KG1 (cell line): ENCODE measurements at regions not wholly inside any gene's neighbourhood (a gene's known extent, or its start where the extent isn't known, plus 50 kb on each side); places are given as distances from the start of the nearest gene placed in this dataset.

Experiments used
- DNase-seq: peaks from one replicate; lab custom pipeline; 2025; lab: John Stamatoyannopoulos, UW

- no peak for DNase-seq
These were observed 127.2 kb downstream of the RAP2A start for GRCh38 chr13:97561182-97561581.

GRCh38 chr13:97562962-97563361 lies 129.0 kb downstream of the RAP2A start:
- no peak for DNase-seq

- no peak for DNase-seq
These were observed 131.0 kb downstream of the RAP2A start for GRCh38 chr13:97564956-97565355.

DNA sequence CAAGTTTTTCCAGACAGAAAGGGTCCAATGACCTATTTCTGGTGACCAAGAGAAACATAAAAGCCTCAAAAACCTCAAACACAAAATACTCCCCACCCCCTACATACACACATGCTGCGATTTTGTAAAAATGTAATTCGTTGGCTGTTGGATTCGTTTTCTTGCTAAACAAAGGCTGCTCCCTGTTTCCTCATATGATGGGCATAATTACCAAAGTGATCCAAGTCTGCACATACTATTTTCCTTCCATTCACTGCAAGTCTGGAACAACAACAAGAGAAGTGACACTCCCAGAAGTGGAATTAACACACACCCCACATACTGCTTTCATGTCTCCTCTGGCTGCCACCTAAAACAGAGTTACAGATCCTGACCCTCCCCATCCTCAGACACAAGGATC lies 131.9 kb downstream of the RAP2A start:
- DNase-seq = no peak

DNA sequence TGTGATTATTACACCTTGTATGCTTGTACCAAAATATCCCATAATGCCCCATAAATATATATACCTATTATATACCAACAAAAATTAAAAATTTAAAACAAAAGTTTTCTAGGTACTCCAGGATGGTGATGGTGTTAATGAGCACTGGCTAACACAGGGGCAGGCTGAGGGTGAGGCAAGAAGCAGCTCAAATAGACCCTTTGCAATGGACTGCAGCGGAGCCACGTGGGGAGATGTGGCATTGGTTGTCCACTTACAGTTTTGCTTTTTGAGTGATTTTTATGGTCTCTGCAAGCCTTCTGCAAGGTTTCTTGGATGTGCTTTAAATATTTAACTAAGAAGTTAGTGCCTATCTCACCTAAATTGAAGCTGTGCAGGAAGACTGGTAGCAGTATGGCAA lies 132.9 kb downstream of the RAP2A start:
- no peak for DNase-seq

- no peak for DNase-seq
These were observed 133.7 kb downstream of the RAP2A start for GRCh38 chr13:97567510-97568243.

GRCh38 chr13:97568850-97569249 lies 134.9 kb downstream of the RAP2A start:
- DNase-seq = no peak

DNA sequence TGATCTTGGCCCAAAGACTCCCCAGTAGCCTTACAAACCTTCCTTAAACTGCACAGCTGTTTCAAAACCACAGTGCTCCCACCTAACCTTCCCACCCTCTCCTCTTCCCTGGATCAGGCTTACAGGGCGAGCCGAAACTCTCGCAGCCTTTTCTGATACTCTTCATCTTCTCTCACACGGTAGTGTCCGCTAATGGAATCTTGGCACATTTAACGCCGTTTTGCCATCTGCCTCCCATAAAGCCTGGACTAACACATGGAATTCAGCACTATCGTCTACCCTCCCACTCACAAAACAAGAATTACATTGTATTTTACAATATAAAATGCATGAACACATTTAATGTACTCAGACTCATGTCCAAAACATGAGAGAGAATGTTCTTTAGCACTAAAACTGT lies 135.9 kb downstream of the RAP2A start:
- DNase-seq = no peak

DNA sequence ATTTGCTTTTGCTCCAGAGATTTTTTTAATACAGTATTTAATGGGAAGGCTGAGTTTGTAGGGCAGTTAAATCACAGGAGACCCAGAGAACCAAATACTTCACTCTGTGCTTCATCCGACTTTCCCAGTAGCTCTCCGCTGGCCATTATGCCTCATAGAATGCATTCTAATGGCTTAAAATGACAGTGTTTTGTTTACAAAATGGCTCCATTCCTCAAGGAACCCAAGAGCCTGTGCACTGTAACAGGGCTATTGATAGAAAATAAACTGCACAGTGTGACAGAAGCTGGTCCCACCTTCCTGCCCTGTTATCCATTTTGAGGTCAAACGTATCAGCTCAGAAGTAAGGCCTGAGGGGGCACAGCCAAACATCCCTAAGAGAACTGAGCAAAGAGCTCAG lies 136.5 kb downstream of the RAP2A start:
- no peak for DNase-seq

GRCh38 chr13:97573011-97573410 lies 139.0 kb downstream of the RAP2A start:
- no peak for DNase-seq

DNA sequence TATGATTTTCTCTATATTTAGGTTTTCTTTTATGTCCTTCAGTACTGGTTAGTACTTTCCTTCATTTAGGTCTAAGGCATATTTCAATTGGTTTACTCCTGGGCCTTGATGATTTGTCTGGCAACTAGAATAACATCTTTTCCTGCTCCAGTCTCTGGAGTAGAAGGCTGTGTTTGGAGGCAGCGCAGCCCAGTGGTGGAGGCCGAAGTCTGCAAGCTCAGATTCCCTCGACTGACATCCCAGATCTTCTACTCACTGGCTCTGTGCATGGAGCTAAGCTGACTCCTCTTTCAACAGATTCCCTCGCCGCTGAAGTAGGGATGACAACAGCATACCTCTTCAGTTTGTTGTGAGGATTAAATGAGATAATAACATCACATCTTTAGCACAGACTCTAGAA lies 141.0 kb downstream of the RAP2A start:
- DNase-seq = no peak

- no peak for DNase-seq
These were observed 143.1 kb downstream of the RAP2A start for GRCh38 chr13:97577026-97577425.

DNA sequence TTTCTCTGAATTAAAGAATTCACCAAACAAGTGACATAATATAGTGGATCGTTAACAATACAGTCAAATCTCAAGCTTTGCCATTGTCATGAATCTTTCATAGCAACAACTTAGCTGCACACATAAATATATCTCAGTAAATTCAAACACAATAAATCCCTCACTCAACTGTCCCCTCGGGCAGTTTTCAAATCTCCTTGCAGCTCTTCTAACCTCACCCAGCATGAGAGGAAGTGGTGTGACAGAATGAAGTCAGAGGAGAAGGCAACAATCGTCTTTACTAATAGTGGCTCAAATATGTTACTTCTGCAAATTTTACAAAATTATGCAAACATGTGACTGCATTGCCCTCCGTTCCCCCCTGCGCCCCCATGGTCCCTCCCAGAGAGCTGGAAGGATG lies 148.2 kb downstream of the RAP2A start:
- DNase-seq = no peak

DNA sequence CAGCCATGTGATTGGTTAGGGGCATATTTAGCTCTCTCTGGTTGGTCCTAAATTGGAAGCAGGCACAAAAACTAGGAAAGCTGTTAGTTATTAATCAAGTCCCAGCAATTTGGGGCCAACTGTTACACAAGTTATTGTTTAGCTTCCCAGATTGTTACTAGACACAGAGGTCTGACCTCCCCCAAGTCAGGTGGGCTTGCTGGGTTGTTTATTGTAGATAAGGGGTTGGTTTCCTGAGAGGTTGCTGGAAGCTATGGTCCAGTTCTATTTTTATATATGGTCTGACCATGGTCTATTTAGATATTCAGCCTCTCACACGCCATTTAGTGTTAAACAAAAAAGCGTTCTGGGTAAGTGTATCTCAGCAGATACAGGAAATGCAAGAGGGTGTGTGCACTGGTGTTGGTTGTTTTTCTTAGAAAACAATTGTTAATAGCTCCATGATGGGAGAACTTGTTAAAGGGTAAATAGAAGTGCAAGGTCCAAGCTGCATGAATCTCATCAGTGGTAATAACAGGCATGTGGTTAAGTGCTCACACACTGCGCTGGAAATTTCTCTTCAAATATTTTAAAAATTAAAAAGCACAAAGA lies 150.0 kb downstream of the RAP2A start:
- DNase-seq = peak; percentile 27

DNA sequence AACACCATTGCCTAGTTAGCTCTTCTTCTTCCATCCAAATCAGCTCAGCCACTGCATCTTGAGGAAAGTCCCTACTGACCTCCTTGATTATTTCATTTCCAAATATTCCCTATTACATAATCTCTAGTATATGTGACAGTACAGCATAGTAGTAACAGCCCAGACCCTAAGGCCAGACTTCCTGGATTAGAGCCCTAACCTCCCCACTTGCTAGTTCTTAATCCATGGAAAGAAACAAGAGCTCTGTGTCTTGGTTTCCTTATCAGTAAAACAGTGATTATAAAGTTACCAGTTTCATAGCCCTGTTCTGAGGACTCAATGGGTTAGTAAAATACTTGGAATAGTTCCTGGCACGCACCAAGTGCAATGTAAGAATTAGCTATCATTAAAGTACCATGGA lies 153.0 kb downstream of the RAP2A start:
- no peak for DNase-seq

- DNase-seq = no peak
These were observed 155.0 kb downstream of the RAP2A start for GRCh38 chr13:97588993-97589392.

GRCh38 chr13:97600458-97601075 lies 166.6 kb downstream of the RAP2A start:
- DNase-seq = no peak

GRCh38 chr13:97615266-97615665 lies 181.3 kb downstream of the RAP2A start:
- no peak for DNase-seq

GRCh38 chr13:97616385-97616784 lies 182.4 kb downstream of the RAP2A start:
- no peak for DNase-seq

GRCh38 chr13:97621025-97621424 lies 187.1 kb downstream of the RAP2A start:
- no peak for DNase-seq

DNA sequence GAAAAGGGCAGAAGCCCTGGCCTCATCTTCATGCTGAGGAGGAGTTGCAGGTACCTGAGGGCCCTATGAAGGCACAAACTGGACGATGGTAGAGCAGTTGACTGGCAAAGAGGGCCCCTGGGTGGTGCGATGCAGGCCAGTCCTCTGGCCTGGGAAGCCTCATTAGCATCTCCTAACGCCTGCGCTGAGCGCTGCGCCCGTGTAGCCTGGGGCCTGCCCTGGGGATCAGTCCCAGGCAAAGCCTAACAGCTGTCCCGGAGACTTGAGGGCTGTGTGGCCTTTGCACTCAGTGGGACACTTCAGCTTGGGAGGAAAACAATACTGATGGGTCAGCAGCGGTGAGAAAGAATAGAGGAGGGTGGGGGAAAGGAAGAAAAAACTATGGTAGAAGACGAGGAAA lies 187.7 kb downstream of the RAP2A start:
- DNase-seq = no peak

GRCh38 chr13:97627566-97627965 lies 193.6 kb downstream of the RAP2A start:
- no peak for DNase-seq

- no peak for DNase-seq
These were observed 195.8 kb downstream of the RAP2A start for GRCh38 chr13:97629601-97630272.
